SK-N-MC (cell line): ENCODE measurements at regions not wholly inside any gene's neighbourhood (a gene's known extent, or its start where the extent isn't known, plus 50 kb on each side); places are given as distances from the start of the nearest gene placed in this dataset.

ENCODE experiments used
- DNase-seq: peaks from one replicate; pipeline ENCODE4 v3.0.0-alpha.2; 2011; ENCODE audit warnings: low read depth, low spot score
- H3K27ac ChIP-seq: fragments of 200-600 bp; sonication (generic); 2 replicates; pipeline ENCODE4 v1.5.1; 2016; ENCODE audit warnings: mixed run types
- H3K36me3 ChIP-seq: fragments of 200-600 bp; sonication (generic); 2 replicates; pipeline ENCODE4 v1.6.1; 2017; ENCODE audit warnings: antibody characterized with exemption, low read length, mixed read lengths; ENCODE audit not compliant: insufficient read depth
- H3K4me3 ChIP-seq: fragments of 200-600 bp; sonication (generic); 2 replicates; pipeline ENCODE4 v1.5.1; 2016
- H3K9ac ChIP-seq: fragments of 200-600 bp; sonication (generic); 2 replicates; pipeline ENCODE4 v1.8.0; 2017; ENCODE audit warnings: mixed run types, mixed read lengths; ENCODE audit not compliant: insufficient read length
- H3K9me3 ChIP-seq: fragments of 200-600 bp; sonication (generic); 2 replicates; pipeline ENCODE4 v1.6.1; 2017; ENCODE audit warnings: low read depth, mild to moderate bottlenecking, antibody characterized with exemption, low read length, moderate library complexity, mixed read lengths
- EZH2 ChIP-seq: fragments of 200-600 bp; sonication (generic); IDR thresholded peaks from one replicate; pipeline ENCODE4 v1.6.1; 2017; ENCODE audit warnings: antibody characterized with exemption
- FOXP2 ChIP-seq: optimal IDR thresholded peaks from 2 replicates; pipeline ENCODE3; 2011; ENCODE audit warnings: mild to moderate bottlenecking, moderate library complexity; ENCODE audit not compliant: insufficient read depth; ENCODE audit errors: extremely low read length, control extremely low read depth
- POLR2AphosphoS5 ChIP-seq: IDR thresholded peaks from 2 replicates; pipeline ENCODE4 v1.6.1; 2012; ENCODE audit warnings: mild to moderate bottlenecking, low read depth, low read length, borderline replicate concordance

GRCh38 chr2:6418291-6418690 is 447.4 kb downstream of the CMPK2 start:
- Histone ChIP-seq H3K9ac (no peak overlapping the region), H3K9me3 (no peaks in the 10 kb centered on the region), H3K27ac (peak overlapping the region; percentile 62), H3K36me3 (no peaks in the 10 kb centered on the region), H3K4me3 (0 out of 2 replicates have a peak overlapping the region, but pooled peaks have one; percentile 14)
- TF ChIP-seq FOXP2 (no peak), POLR2AphosphoS5 (no peak), EZH2 (no peak)
- DNase-seq, result peak; percentile 40

GRCh38 chr2:6421138-6421730 is 444.5 kb downstream of the CMPK2 start:
- Histone ChIP-seq H3K4me3 (no peak overlapping the region), H3K27ac (no peak overlapping the region), H3K9me3 (no peaks in the 10 kb centered on the region), H3K9ac (no peak overlapping the region), H3K36me3 (no peaks in the 10 kb centered on the region)
- no peak for DNase-seq
- TF ChIP-seq FOXP2 (no peak), POLR2AphosphoS5 (no peak), EZH2 (no peak)

- Histone ChIP-seq H3K4me3 (no peak overlapping the region), H3K9me3 (0 out of 2 replicates have a peak, but pooled peaks cover 3% of the 10 kb centered on the region), H3K36me3 (no peaks in the 10 kb centered on the region), H3K9ac (no peak overlapping the region), H3K27ac (no peak overlapping the region)
- no peak for DNase-seq
- TF ChIP-seq FOXP2 (no peak), POLR2AphosphoS5 (no peak), EZH2 (no peak)
Observed at GRCh38 chr2:6421888-6422287, 443.8 kb downstream of the CMPK2 start.

GRCh38 chr2:6423157-6423556 is 442.6 kb downstream of the CMPK2 start:
- H3K27ac ChIP-seq, result peak overlapping the region; percentile 75
- H3K36me3 ChIP-seq, result no peaks in the 10 kb centered on the region
- DNase-seq, result no peak
- TF ChIP-seq POLR2AphosphoS5, result no peak
- no peak for TF ChIP-seq FOXP2
- H3K9me3 ChIP-seq, result 0 out of 2 replicates have a peak, but pooled peaks cover 4% of the 10 kb centered on the region
- H3K9ac ChIP-seq, result no peak overlapping the region
- H3K4me3 ChIP-seq, result peak overlapping the region; percentile 2; the same call in 1 of the 2 replicates

- Histone ChIP-seq H3K9me3 (0 out of 2 replicates have a peak, but pooled peaks cover 4% of the 10 kb centered on the region), H3K36me3 (no peaks in the 10 kb centered on the region), H3K9ac (no peak overlapping the region), H3K4me3 (peak overlapping the region; percentile 43), H3K27ac (peak overlapping the region; percentile 75)
- no peak for TF ChIP-seq EZH2
- TF ChIP-seq POLR2AphosphoS5, result no peak
- TF ChIP-seq FOXP2, result no peak
- DNase-seq, result peak; percentile 44
Observed at GRCh38 chr2:6423944-6424343, 441.8 kb downstream of the CMPK2 start.

GRCh38 chr2:6425032-6425431 is 440.7 kb downstream of the CMPK2 start:
- no peak overlapping the region for H3K27ac ChIP-seq
- H3K4me3 ChIP-seq, result no peak overlapping the region
- TF ChIP-seq EZH2, result no peak
- no peak for TF ChIP-seq POLR2AphosphoS5
- no peak for TF ChIP-seq FOXP2
- no peaks in the 10 kb centered on the region for H3K36me3 ChIP-seq
- 0 out of 2 replicates have a peak, but pooled peaks cover 4% of the 10 kb centered on the region for H3K9me3 ChIP-seq
- H3K9ac ChIP-seq, result no peak overlapping the region
- no peak for DNase-seq

- Histone ChIP-seq H3K9me3 (0 out of 2 replicates have a peak, but pooled peaks cover 4% of the 10 kb centered on the region), H3K27ac (no peak overlapping the region), H3K4me3 (no peak overlapping the region), H3K36me3 (no peaks in the 10 kb centered on the region), H3K9ac (no peak overlapping the region)
- no peak for TF ChIP-seq EZH2
- TF ChIP-seq POLR2AphosphoS5, result no peak
- no peak for TF ChIP-seq FOXP2
- no peak for DNase-seq
Observed at GRCh38 chr2:6429210-6429986, 436.3 kb downstream of the CMPK2 start.

- H3K4me3 ChIP-seq, result no peak overlapping the region
- no peak overlapping the region for H3K27ac ChIP-seq
- H3K36me3 ChIP-seq, result no peaks in the 10 kb centered on the region
- no peaks in the 10 kb centered on the region for H3K9me3 ChIP-seq
- DNase-seq, result no peak
- no peak for TF ChIP-seq FOXP2
- no peak for TF ChIP-seq EZH2
- TF ChIP-seq POLR2AphosphoS5, result no peak
- no peak overlapping the region for H3K9ac ChIP-seq
Observed at GRCh38 chr2:6434438-6434837, 431.3 kb downstream of the CMPK2 start.

GRCh38 chr2:6441800-6442199 is 423.9 kb downstream of the CMPK2 start:
- Histone ChIP-seq H3K9me3 (no peaks in the 10 kb centered on the region), H3K4me3 (no peak overlapping the region), H3K9ac (no peak overlapping the region), H3K36me3 (no peaks in the 10 kb centered on the region), H3K27ac (no peak overlapping the region)
- TF ChIP-seq FOXP2 (no peak), POLR2AphosphoS5 (no peak), EZH2 (no peak)
- no peak for DNase-seq
